Activated T-cell treated with anti-CD3 and anti-CD28 coated beads, Interleukin-2, amount 50 U/mL, for 1 hour (primary cell): ENCODE measurements at regions not wholly inside any gene's neighbourhood (a gene's known extent, or its start where the extent isn't known, plus 50 kb on each side); places are given as distances from the start of the nearest gene placed in this dataset.
"Not testable (repeated sequence)": the region's sequence is repeated elsewhere in the genome, so short reads cannot be mapped to it uniquely, and the experiment has no call there.

Experiments used
- DNase-seq: peaks from one replicate; pipeline ENCODE4 v3.0.0-alpha.2; 2020

- no peak for DNase-seq
These were observed 681.6 kb upstream of the SEMA6D start for GRCh38 chr15:47035475-47036406.

- no peak for DNase-seq
These were observed 680.3 kb upstream of the SEMA6D start for GRCh38 chr15:47037003-47037402.

- no peak for DNase-seq
These were observed 678.1 kb upstream of the SEMA6D start for GRCh38 chr15:47039225-47039624.

GRCh38 chr15:47041301-47041700 lies 676.0 kb upstream of the SEMA6D start:
- DNase-seq, result no peak

- not testable (repeated sequence) for DNase-seq
These were observed 669.3 kb upstream of the SEMA6D start for GRCh38 chr15:47047981-47048380.

- no peak for DNase-seq
These were observed 650.9 kb upstream of the SEMA6D start for GRCh38 chr15:47066392-47066791.

GRCh38 chr15:47077846-47078245 lies 639.5 kb upstream of the SEMA6D start:
- DNase-seq, result not testable (repeated sequence)

- no peak for DNase-seq
These were observed 621.5 kb upstream of the SEMA6D start for GRCh38 chr15:47095833-47096232.

- DNase-seq, result not testable (repeated sequence)
These were observed 618.8 kb upstream of the SEMA6D start for GRCh38 chr15:47098526-47098925.

- not testable (repeated sequence) for DNase-seq
These were observed 617.5 kb upstream of the SEMA6D start for GRCh38 chr15:47099801-47100200.

GRCh38 chr15:47108800-47109199 lies 608.5 kb upstream of the SEMA6D start:
- DNase-seq, result not testable (repeated sequence)

GRCh38 chr15:47116698-47117097 lies 600.6 kb upstream of the SEMA6D start:
- DNase-seq, result no peak

- no peak for DNase-seq
These were observed 598.0 kb upstream of the SEMA6D start for GRCh38 chr15:47119349-47119748.

- no peak for DNase-seq
These were observed 592.7 kb upstream of the SEMA6D start for GRCh38 chr15:47124430-47125102.

GRCh38 chr15:47129033-47129432 lies 588.3 kb upstream of the SEMA6D start:
- no peak for DNase-seq

- DNase-seq, result not testable (repeated sequence)
These were observed 585.9 kb upstream of the SEMA6D start for GRCh38 chr15:47131450-47131849.

- DNase-seq, result no peak
These were observed 582.0 kb upstream of the SEMA6D start for GRCh38 chr15:47135267-47135666.

- no peak for DNase-seq
These were observed 581.1 kb upstream of the SEMA6D start for GRCh38 chr15:47136236-47136635.

- no peak for DNase-seq
These were observed 577.3 kb upstream of the SEMA6D start for GRCh38 chr15:47139965-47140364.

GRCh38 chr15:47157827-47158226 lies 559.5 kb upstream of the SEMA6D start:
- no peak for DNase-seq

- no peak for DNase-seq
These were observed 558.7 kb upstream of the SEMA6D start for GRCh38 chr15:47158573-47158972.

- no peak for DNase-seq
These were observed 540.1 kb upstream of the SEMA6D start for GRCh38 chr15:47177177-47177576.

GRCh38 chr15:47179988-47180387 lies 537.3 kb upstream of the SEMA6D start:
- DNase-seq, result no peak

GRCh38 chr15:47182818-47183217 lies 534.5 kb upstream of the SEMA6D start:
- no peak for DNase-seq
